OCI-LY3 (cell line): ENCODE measurements at regions not wholly inside any gene's neighbourhood (a gene's known extent, or its start where the extent isn't known, plus 50 kb on each side); places are given as distances from the start of the nearest gene placed in this dataset.

ENCODE experiments used
- H2AFZ ChIP-seq: fragments of 200-600, 300-600 bp; shearing (Covaris generic); 2 replicates; pipeline ENCODE4 v1.6.0; 2014; ENCODE audit warnings: antibody characterized with exemption, low read depth, low read length
- H3K27ac ChIP-seq: fragments of 200-600, 300-600 bp; sonication (generic); 2 replicates; pipeline ENCODE4 v1.5.1; 2014; ENCODE audit warnings: mild to moderate bottlenecking, low read length, moderate library complexity, mixed read lengths
- H3K27me3 ChIP-seq: fragments of 200-600, 300-600 bp; sonication (generic); 2 replicates; pipeline ENCODE4 v1.6.1; 2014; ENCODE audit warnings: low read depth, low read length, mixed read lengths
- H3K36me3 ChIP-seq: fragments of 200-600, 300-600 bp; sonication (generic); replicated peaks from 2 replicates; pipeline ENCODE3; 2014; ENCODE audit warnings: low read depth, low read length, mixed read lengths
- H3K4me1 ChIP-seq: fragments of 300-600, 200-600 bp; sonication (generic); 2 replicates; pipeline ENCODE4 v1.6.1; 2014; ENCODE audit warnings: low read length, mixed read lengths
- H3K4me2 ChIP-seq: fragments of 200-600, 300-600 bp; sonication (generic); 2 replicates; pipeline ENCODE4 v1.6.1; 2014; ENCODE audit warnings: low read length, mixed read lengths
- H3K4me3 ChIP-seq: fragments of 300-600, 200-600 bp; sonication (generic); 2 replicates; pipeline ENCODE4 v1.5.1; 2014; ENCODE audit warnings: antibody characterized with exemption, mild to moderate bottlenecking, low read length, moderate library complexity
- H3K79me2 ChIP-seq: fragments of 300-600, 200-600 bp; shearing (Covaris generic); 2 replicates; pipeline ENCODE4 v1.6.1; 2014; ENCODE audit warnings: mild to moderate bottlenecking, low read length, mixed read lengths
- H3K9ac ChIP-seq: fragments of 300-600, 200-600 bp; shearing (Covaris generic); 2 replicates; pipeline ENCODE4 v1.6.0; 2014; ENCODE audit warnings: mild to moderate bottlenecking, low read length, moderate library complexity
- H3K9me3 ChIP-seq: fragments of 200-600, 300-600 bp; shearing (Covaris generic); 2 replicates; pipeline ENCODE4 v1.6.1; 2014; ENCODE audit warnings: low read length, mixed read lengths; ENCODE audit not compliant: insufficient read depth
- H4K20me1 ChIP-seq: fragments of 200-600, 300-600 bp; sonication (generic); 2 replicates; pipeline ENCODE4 v1.6.1; 2016; ENCODE audit warnings: low read length, mixed read lengths; ENCODE audit not compliant: insufficient read depth
- EZH2phosphoT487 ChIP-seq: fragments of 200-600 bp; shearing (Covaris generic); IDR thresholded peaks from 2 replicates; pipeline ENCODE4 v1.6.1; 2018; ENCODE audit warnings: antibody characterized with exemption, mixed run types, low read depth
- TF ChIP-seq, protein P1 (sequence below): fragments of 200-600, 300-600 bp; sonication (generic); IDR thresholded peaks from 2 replicates; pipeline ENCODE4 v1.5.1; 2014; ENCODE audit warnings: antibody characterized with exemption, low read length, low read depth

DNA sequence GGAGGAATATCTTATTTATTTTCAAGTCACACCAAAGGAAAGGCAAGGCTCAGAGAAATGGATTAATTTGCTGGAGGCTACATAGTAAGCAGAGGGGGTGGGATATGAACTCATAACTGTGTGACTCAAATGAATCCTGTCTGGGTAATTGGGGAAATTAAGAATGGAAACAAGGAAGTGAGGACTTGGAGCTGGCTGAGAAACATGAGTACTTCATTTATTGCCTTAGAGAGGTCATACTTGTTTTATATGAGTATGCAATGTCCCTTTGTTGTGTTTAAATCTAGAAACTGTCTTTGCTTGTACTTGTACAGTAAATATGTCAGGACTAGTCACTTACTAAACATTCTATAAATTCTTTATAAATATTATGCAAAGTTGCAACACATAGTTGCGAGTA lies 2166.7 kb upstream of the PIK3C3 start:
- TF ChIP-seq, protein P1, sequence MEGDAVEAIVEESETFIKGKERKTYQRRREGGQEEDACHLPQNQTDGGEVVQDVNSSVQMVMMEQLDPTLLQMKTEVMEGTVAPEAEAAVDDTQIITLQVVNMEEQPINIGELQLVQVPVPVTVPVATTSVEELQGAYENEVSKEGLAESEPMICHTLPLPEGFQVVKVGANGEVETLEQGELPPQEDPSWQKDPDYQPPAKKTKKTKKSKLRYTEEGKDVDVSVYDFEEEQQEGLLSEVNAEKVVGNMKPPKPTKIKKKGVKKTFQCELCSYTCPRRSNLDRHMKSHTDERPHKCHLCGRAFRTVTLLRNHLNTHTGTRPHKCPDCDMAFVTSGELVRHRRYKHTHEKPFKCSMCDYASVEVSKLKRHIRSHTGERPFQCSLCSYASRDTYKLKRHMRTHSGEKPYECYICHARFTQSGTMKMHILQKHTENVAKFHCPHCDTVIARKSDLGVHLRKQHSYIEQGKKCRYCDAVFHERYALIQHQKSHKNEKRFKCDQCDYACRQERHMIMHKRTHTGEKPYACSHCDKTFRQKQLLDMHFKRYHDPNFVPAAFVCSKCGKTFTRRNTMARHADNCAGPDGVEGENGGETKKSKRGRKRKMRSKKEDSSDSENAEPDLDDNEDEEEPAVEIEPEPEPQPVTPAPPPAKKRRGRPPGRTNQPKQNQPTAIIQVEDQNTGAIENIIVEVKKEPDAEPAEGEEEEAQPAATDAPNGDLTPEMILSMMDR = no peak
- no peak for TF ChIP-seq EZH2phosphoT487
- no peaks in the 10 kb centered on the region for H4K20me1 ChIP-seq
- no peaks in the 10 kb centered on the region for H3K36me3 ChIP-seq
- no peaks in the 10 kb centered on the region for H3K79me2 ChIP-seq
- H3K27me3 ChIP-seq = no peaks in the 10 kb centered on the region
- H3K4me2 ChIP-seq = no peak overlapping the region
- no peaks in the 10 kb centered on the region for H3K9me3 ChIP-seq
- H2AFZ ChIP-seq = no peak overlapping the region
- no peak overlapping the region for H3K4me3 ChIP-seq
- no peak overlapping the region for H3K9ac ChIP-seq
- H3K27ac ChIP-seq = no peak overlapping the region
- H3K4me1 ChIP-seq = no peaks in the 10 kb centered on the region

DNA sequence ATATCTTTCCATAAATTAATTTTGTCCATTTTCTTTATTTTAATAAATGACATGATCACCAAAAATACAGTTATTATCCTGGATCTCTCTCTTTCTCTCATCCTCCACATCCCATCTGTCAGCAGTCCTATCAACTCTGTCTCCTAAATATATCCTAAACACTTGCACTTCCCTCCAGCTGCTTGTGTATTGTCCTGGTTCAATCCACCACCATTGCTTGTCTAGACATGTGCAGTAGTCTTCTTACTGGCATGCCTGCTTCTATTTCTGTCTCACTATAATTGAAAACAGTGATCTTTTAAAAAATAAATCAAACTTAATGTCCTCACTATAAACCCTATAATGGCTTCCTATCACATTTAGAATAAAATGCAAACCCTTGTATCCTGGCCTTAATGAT lies 2168.6 kb upstream of the PIK3C3 start:
- no peaks in the 10 kb centered on the region for H3K4me1 ChIP-seq
- no peak overlapping the region for H3K27ac ChIP-seq
- H3K79me2 ChIP-seq = no peaks in the 10 kb centered on the region
- H3K27me3 ChIP-seq = no peaks in the 10 kb centered on the region
- no peak overlapping the region for H3K4me2 ChIP-seq
- no peak overlapping the region for H2AFZ ChIP-seq
- H3K9me3 ChIP-seq = no peaks in the 10 kb centered on the region
- TF ChIP-seq, protein P1 = no peak
- TF ChIP-seq EZH2phosphoT487 = no peak
- no peak overlapping the region for H3K9ac ChIP-seq
- H3K36me3 ChIP-seq = no peaks in the 10 kb centered on the region
- H4K20me1 ChIP-seq = no peaks in the 10 kb centered on the region
- no peak overlapping the region for H3K4me3 ChIP-seq

DNA sequence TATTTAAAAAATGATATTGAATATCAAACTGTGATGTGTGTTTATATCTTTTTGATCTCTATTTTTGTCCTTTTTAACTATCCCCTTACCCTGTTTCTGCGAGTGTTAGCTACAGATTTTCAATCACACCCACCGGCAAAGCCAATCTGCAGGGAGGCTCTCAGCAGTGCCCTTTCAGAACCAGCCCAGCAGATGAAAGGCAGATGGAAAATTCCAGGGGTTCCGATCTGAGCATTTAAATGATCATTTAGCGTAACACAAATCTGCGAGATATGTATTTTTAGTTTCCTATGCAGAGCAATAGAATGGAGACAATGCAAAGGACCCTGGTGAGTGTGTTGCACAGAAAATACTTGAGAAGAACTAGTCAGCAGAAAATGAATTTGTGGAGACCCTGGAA lies 2170.5 kb upstream of the PIK3C3 start:
- no peaks in the 10 kb centered on the region for H3K9me3 ChIP-seq
- no peak overlapping the region for H3K4me3 ChIP-seq
- no peaks in the 10 kb centered on the region for H3K4me1 ChIP-seq
- no peaks in the 10 kb centered on the region for H3K79me2 ChIP-seq
- no peak overlapping the region for H2AFZ ChIP-seq
- no peak for TF ChIP-seq EZH2phosphoT487
- TF ChIP-seq, protein P1 = no peak
- H4K20me1 ChIP-seq = no peaks in the 10 kb centered on the region
- no peak overlapping the region for H3K27ac ChIP-seq
- H3K4me2 ChIP-seq = no peak overlapping the region
- no peaks in the 10 kb centered on the region for H3K27me3 ChIP-seq
- no peak overlapping the region for H3K9ac ChIP-seq
- no peaks in the 10 kb centered on the region for H3K36me3 ChIP-seq

DNA sequence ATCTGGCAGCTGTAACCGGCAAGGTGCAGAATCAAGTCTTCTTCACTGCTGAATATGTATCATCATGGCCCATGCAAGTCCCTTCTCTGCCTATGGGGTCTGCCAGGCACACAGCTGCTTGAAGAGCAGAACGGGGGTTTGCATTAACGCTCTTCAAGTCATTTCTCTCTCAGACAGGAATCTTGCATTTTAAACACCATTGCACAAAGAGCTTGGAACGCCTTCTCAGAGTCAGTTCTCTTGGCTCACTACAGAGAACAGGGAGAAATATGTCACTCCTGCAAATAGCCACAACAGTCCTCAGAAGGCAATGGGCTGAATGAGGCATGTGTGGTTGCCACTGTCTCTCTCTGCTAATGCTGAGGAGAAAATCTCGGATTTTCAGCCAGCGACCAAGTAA lies 2173.5 kb upstream of the PIK3C3 start:
- no peaks in the 10 kb centered on the region for H3K79me2 ChIP-seq
- no peaks in the 10 kb centered on the region for H4K20me1 ChIP-seq
- H3K27ac ChIP-seq = no peak overlapping the region
- no peaks in the 10 kb centered on the region for H3K36me3 ChIP-seq
- H3K4me1 ChIP-seq = no peaks in the 10 kb centered on the region
- H3K27me3 ChIP-seq = no peaks in the 10 kb centered on the region
- TF ChIP-seq EZH2phosphoT487 = no peak
- TF ChIP-seq, protein P1 = no peak
- no peak overlapping the region for H3K4me3 ChIP-seq
- no peaks in the 10 kb centered on the region for H3K9me3 ChIP-seq
- no peak overlapping the region for H3K4me2 ChIP-seq
- H2AFZ ChIP-seq = no peak overlapping the region
- no peak overlapping the region for H3K9ac ChIP-seq
